NOMO-1 (cell line): ENCODE measurements at regions not wholly inside any gene's neighbourhood (a gene's known extent, or its start where the extent isn't known, plus 50 kb on each side); places are given as distances from the start of the nearest gene placed in this dataset.

ENCODE experiments used
- DNase-seq, 2 experiments: peaks; one replicate each; lab custom pipeline; 2025; ENCODE audit not compliant: unreplicated experiment in 2 of 2; lab: John Stamatoyannopoulos, UW

DNA sequence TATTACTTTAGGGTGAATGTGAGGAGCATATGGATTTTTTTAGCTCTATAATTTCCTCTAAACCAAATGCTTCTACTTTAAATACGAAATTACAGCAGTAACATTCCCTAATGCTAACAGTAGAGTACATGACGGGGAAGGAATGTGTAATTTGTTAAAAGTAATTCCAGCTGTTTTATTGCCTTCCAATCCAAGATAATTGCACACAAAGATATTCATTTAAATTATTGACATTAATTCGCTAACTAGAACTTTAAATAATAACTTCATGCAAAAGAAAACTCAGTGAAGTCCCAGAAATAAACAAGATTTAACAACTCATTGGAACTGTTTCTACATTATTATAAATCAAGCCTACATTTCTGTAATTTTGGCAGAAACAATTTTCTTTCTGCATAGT lies 261.4 kb upstream of the CFAP20DC start:
- DNase-seq: no peak

DNA sequence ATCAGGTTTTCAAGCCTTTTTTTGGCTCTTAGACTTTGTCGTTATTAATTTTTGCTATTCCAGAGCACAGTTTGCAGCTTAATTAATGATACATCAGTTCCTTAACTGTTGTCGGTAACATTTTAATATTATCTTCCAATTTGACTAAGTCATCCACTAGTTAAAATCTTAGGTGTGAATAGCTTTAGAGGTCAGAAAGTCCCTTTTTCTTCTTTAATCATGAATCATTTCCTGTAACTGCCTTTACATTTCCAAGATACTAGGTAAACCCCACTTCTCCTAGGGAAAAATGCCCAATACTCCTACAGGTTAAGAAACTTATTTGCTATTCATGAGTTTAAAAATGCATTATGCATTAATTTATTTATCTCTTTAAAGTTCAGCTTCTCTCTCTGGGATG lies 260.9 kb upstream of the CFAP20DC start:
- DNase-seq: no peak

DNA sequence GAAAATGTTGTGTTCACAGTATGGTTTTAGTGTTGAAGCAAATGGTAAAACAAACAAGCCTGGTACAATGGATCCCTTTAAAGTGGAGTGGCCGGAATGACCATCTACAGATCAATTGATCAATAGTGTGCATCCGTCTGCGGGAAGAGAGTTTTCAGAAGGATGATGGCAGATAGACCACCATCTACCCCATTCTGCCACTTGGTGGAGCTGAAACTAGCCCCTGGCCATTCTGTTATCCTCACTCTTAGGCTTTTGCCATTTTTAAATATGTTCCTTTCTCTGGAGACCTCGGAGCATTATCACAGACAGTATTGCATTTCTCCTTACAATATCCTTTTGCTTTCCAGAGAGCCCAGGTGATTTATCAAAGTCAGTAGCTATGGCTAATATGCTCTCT lies 258.9 kb upstream of the CFAP20DC start:
- DNase-seq: no peak

DNA sequence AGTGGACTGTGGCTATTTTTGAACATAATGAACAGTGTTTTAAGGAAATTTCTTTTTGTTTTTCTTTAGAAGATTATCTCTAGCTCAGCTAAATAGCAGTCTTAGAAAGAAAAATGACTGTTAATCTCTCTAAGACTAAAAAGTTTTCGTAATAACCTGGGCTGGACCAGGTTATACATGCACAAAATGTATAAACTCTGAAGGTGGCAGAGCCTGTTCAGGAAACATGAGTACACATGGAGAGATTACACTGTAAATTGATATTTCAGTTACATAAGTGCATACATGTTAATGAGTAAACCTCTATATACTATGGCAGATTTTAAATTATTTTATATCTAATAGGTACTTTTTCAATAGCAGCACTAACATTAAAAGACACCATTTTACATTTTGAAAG lies 258.2 kb upstream of the CFAP20DC start:
- no peak for DNase-seq

DNA sequence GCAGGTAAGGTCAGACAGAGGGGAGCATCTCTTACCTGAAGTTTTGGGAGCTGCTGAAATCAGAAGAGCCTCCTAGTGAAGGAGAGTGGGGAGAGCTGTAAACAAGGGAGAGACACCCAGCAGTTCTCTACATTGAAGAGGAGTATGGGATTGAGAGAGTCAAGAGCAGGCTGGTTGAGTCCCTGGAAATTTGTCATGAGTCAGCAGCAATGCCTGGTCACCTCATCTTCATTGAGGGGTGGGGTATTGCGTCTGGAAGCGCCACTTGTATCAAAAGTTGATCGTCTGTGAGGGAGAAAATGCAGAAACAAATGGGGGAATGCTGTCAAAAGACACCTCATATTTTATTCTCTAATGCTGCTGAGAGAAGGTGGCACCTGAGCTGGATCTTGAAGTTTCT lies 256.6 kb upstream of the CFAP20DC start:
- DNase-seq: no peak

DNA sequence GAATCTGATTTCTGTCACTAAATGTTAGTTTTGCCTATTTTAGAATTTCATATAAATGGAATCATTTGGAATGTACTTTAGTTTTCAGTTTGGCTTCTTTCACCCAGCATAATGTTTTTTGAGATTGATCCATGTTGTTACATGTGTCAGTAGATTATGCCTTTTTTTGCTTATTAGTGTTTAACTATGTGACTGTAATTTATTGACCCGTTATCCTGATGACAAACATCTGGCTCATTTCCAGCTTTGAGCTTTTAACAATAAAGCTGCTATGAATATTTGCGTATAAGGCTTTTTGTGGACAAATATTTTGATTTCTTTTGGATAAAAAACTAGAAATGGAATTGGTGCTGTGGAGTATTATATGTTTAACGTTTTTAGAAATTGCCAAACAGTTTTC lies 254.5 kb upstream of the CFAP20DC start:
- no peak for DNase-seq

DNA sequence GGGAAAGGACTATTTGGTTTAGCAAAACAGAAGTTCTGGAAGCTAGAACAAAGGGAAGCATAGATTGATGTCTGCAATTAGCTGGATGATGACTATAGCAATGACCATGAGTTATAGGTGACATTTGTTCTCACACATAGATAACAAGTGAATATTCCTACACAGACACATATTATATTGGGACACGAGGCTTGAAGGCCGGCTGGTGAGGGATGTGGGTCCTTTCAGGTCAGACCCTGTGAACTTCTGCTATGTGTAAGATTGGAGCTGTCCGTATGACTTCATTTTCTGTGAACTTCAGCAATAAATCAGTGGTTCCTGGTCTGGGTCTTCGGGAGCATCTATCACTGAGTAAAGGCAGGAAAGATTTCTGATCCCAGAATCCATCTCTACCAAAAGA lies 253.6 kb upstream of the CFAP20DC start:
- DNase-seq: no peak

DNA sequence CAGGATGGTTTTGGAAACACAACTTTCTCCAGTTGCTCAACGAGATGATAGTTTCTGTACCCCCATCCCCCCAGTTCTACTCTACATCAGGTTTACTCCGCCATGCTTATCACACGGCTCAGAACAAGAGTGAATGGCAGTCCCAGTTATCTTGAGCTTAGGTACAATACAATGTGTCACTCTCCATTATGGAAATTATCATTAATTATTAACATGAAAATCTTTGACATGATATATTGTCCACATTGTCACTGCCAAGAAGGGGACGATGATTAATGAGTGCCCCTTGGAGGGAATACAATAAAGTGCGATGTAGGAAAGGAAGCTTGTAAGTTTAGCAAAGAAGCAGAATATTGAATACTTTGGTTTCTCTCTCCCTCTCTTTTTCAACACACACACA lies 252.6 kb upstream of the CFAP20DC start:
- DNase-seq: no peak

DNA sequence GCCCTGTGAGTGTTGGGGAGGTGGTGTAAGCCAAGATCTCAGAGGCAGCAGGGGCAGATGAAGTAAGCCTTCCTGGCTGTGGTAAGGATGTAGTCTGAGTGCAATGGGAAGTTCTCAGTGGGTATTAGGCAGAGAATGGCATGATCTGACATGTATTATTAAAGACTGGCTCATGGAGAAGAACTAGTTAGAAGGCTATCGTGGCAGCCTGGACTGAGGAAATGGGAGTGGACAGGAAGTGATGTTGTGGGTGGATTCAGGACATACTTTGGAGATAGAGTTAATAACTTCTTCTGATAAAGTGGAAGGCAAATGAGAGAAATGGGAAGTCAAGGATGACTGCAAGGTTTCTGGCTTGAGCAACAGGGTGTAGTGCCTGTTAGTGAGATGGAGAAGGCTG lies 250.9 kb upstream of the CFAP20DC start:
- DNase-seq: peak; percentile 65 to 89

DNA sequence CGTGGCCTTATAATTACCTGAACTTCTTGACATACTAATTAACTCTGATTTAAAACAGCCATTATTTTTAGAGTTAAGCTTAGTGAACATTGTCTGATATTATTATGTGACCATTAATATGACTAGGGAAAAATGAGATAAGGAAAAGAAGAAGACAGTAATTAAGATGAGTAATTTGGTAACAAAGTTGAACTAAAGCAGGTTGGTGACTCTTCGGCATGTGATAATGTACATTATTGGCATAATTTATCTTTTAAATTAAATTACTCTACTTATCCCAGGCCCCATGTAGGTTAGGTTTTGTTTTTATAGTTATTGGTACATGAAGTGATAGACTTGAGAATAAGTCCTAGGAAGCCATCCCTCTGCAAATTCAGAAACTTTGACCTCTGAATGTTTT lies 249.7 kb upstream of the CFAP20DC start:
- DNase-seq: no peak

DNA sequence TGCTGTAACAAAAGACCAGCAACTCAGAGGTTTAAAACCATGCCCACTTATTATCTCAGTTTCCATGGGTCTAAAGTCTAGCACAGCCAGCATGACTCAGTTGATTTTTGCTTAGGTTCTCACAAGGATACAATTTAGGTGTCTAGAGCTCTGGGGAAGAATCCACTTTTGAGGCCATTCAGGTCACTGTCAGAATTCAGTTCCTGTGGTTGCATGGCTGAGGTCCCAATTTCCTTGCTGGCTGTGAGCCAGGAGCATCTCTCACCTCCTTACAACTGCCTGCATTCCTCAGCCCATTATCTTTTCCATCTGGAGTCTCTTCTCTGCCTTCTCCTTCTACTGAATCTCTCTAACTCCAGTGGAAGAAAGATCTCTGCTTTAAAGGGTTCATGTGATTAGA lies 240.5 kb upstream of the CFAP20DC start:
- DNase-seq: no peak

DNA sequence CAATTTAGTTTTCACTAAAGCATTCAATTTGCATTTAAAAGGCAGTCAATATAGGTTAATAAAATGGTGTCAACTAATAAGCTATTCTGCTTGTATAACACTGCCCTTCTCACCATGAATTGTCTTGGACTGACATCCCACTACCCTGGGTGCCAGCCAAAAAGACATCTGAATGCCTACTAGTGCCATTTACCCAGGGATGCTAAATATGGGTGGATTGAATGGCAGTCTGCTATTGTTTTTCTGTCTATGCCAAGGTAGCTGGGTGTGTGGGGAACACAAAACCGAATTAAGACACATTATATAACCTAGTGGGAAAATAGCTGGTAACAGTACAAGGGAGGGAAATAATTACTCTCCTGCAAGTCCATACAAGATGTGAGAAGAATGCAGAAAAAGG lies 240.0 kb upstream of the CFAP20DC start:
- no peak for DNase-seq

DNA sequence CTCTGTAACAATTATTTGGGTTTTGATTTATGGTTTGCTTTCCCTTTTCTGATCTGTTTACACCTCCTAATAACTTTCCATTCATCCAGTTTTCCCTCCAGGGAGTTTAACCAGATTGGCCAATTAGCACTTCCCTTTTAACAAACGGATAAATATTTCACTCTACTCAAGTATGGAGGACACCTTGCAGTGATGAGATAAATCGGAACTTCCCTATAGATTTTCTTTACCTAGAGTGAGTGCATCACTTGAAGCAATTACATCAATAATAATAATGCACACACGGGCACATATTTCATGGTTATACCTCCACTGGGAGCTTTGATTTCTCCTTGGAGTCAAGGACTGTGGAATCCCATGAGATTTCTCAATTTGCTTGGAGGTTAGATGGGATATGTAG lies 239.1 kb upstream of the CFAP20DC start:
- no peak for DNase-seq

DNA sequence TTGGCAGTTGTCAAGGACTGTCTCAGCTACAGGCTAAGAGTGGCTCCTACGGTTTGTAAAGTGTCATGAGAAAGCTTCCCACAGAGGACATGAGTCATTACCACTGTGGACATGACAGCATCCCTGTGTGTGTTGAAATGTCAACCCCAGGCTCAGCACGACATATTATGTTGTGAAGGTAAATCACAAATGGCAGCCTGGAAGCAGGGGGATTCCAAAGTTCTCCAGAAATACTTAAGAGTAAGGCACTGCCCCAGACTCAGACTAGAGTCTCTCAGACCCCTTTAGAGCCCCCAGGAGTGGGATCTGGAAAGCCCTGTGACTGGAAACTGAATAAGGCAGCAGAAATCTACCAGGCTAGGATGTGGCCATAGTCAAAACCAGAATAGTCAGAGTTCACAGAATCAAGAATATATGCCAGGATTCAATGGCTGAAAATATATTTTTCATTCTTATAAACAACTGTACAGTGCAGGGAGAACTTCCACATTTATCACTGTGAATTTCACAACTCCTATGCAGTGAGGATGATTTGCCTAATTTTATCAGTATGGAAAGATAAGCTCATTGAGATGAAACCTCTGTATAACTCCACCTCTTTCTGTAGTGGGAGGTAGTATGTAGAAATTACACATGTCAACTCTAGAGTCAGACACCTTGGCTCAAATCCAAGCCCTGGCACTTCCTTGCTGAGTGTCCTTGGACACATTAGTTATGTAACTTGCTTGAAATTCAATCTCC lies 237.1 kb upstream of the CFAP20DC start:
- DNase-seq: peak; percentile 35 to 85

DNA sequence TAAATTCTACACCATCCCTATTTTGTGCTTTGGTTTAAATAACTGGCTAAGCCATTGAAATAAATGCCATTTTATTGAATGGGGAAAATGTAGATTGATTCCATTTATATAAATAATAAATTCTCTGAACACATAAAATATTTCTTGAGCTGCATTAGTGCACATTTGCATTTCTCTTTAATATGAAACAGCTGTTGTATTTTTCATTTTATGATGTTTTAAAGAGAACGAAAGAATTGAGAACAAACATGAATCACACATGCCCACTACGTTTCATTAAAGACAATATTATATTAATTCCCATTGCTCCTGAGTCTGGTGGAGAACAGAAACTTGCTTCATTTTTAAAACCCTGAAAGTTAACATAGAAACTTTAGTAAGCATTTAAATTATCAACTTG lies 235.7 kb upstream of the CFAP20DC start:
- no peak for DNase-seq

DNA sequence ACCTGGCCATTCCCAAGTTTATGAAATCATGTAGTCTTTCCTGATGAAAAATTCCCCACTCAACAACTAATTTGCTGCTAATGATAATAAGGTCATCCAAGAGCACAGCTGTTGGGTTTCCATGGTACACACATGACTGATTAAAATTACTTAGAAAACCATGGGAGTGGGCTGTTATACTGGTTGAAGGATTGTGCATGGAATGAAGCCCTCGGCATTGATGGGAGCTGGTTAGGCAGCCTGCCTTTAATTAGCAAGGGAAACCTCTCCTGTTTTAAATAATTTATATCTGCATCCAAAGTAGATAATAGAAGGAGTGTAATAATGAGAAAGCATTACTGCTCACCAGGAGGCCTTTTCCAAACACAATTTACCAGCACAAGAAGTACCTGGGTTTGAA lies 235.1 kb upstream of the CFAP20DC start:
- no peak for DNase-seq

DNA sequence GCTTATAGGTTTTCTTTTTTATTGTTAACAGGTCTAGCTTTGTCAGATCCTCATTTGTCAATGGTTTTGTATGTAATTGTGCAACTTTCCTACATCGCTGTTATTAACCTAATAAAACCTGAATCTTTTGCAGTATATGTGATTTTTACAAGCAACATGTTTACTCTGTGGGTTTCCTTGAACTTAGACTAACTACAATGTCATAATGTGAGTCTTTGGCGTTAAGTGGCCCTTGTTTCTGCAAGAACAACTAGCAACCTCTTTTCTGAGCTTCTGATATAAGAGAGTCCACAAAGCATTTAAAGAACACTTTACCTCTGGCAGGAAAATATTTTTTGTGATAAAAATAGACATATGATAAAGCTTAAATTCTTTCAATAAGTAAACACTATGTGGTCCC lies 230.3 kb upstream of the CFAP20DC start:
- DNase-seq: no peak

DNA sequence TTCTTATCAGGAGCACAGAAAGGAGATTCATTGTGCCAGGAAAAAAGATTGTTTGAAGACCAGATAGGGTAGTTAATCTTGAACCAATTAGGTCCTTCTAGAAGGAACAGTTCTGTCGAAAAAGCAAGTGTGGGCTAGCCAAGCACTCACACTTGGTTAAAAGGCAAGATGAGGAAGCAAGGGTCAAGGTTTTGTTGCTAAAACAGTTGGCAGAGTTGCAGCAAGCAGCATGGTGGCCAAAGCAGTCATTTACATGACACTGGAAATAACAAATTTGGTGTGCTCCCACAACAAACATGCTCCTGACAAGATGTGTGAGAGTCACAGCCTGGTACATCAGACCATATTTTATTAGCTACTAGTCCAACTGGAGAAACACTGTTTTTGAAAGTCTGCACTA lies 228.0 kb upstream of the CFAP20DC start:
- DNase-seq: no peak

DNA sequence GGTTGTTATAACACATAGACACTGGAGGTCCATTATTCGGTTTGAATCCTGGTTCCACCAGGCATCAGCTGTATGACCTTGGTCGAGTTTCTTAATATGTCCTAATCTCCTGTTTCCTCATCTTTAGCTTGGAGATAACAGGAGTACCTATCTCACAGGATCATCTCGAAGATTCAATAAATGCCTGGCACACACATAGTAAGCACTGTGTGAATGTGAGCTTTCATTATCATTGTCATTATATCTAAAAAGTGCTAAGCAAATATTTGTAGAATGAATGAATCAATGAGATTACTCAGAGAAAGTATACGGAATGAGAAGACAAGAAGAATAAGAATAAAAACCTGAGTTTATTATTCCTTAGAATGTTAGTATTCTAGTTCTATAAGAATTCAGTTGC lies 227.4 kb upstream of the CFAP20DC start:
- DNase-seq: no peak

DNA sequence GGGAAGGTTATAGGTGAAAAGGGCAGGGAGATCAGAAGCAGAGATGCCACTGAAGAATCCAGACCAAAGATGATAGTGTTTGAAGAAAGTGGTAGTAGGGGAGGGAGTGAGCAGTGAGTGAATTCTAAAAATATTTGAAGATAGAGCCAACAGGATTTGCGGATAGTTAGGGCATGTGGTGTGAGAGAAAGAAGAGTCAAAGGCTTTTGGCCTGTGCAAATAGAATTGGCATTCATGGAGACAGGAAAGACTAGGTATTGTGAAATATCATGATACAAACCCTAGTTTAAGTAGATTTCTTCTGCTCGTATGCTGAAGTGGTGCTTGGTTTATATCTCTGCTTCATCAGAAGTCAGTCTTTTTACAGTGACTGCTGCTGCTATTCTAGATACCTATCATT lies 224.2 kb upstream of the CFAP20DC start:
- DNase-seq: no peak

DNA sequence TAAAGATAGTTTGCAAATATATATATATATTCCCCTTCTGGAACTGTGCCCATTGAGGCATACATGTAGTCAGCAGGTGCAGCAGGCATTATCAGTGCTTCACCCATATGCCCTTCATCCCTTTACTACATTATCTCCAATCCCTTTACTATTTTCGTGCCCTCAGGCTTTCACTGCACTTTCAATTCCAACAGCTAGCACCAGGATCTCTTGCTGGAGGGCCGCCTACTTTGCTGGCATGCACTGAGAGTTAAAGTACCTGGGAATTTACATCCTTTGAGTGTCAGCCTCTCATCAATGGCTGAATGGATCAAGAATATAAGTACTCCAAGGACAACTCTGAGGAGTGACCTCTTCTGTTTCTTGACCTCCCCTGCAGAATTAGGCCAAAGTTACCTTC lies 222.1 kb upstream of the CFAP20DC start:
- no peak for DNase-seq

DNA sequence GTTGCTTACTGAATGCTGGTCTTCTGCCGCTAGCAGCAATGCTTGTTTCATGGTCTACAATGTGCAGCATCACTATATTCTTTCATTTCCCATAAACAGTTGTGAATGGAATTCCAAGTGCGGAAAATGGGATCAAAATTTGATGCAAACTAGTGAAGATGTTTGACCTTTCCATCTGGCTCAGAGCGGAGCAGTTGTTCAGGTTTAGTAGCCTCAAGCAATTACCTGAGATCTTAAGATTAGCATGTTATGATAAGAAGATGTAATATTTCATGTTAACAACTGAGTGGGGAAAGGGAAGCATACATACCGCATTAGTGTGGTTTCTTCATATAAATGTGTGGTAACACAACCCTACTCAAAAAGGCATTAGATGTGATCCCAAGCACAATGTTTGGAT lies 221.1 kb upstream of the CFAP20DC start:
- no peak for DNase-seq

DNA sequence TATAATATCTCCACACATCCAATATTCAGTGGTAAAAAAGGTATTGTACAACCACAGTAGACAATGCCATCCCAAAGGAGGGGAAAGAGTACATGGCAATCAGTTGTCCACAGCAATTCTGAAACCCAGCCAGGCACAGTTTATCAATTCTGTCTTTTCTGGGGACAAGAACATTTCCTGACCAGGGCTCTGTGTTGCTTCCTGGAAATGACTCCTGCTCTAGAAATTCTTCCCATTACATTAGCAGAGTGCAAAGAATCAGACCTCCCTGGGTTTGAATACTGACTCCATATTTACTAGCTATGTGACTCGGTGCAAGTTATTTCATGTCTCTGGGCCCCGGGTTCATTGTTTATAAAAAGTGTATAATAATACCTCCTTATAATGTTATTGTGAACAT lies 220.4 kb upstream of the CFAP20DC start:
- DNase-seq: no peak
